LNCAP (cell line): ENCODE measurements at regions not wholly inside any gene's neighbourhood (a gene's known extent, or its start where the extent isn't known, plus 50 kb on each side); places are given as distances from the start of the nearest gene placed in this dataset.

Experiments
- CTCF ChIP-seq: fragments of 450-650 bp; IDR thresholded peaks from 2 replicates; pipeline ENCODE4 v1.5.1; 2017; ENCODE audit warnings: mild to moderate bottlenecking

GRCh38 chr10:56662765-56663447 lies 301.8 kb upstream of the ZWINT start:
- TF ChIP-seq CTCF: no peak

DNA sequence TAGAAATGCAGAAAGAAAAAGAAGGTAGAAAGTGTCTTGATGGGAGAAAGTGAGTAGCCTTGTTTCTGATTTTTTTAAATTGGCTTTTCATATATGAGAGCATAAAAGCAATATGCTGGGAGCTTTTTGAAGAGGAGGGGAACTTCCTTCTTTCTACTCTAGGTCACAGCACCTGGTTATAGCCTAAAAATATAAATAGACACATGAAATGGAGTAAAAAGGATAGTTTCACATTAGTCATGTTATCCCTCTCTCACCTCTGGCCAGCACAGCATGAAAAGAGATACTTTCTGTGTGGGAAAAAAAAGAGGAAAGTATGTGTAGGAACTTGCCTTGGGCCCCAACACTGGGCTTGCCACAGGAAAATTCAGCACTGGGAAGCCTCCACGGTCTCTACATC lies 292.2 kb upstream of the ZWINT start:
- no peak for TF ChIP-seq CTCF

GRCh38 chr10:56646329-56647111 lies 285.5 kb upstream of the ZWINT start:
- TF ChIP-seq CTCF: no peak

- no peak for TF ChIP-seq CTCF
Measured at GRCh38 chr10:56633876-56634452, 272.9 kb upstream of the ZWINT start.

- TF ChIP-seq CTCF: no peak
Measured at GRCh38 chr10:56632537-56632936, 271.5 kb upstream of the ZWINT start.

GRCh38 chr10:56624082-56624481 lies 263.0 kb upstream of the ZWINT start:
- no peak for TF ChIP-seq CTCF

- TF ChIP-seq CTCF: no peak
Measured at GRCh38 chr10:56623064-56623463, 262.0 kb upstream of the ZWINT start.
